ENCODE measurements at regions not wholly inside any gene's neighbourhood (a gene's known extent, or its start where the extent isn't known, plus 50 kb on each side); places are given as distances from the start of the nearest gene placed in this dataset.

GRCh38 chr1:232382671-232383070, 247.3 kb downstream of the SIPA1L2 start:
- no peak for TF ChIP-seq ARNTL (CRISPR knock-in tag; IDR thresholded peaks at IDR 0.05; ENCODE audit: borderline replicate concordance, low read depth)
- no peak for TF ChIP-seq CSRNP3 (CRISPR knock-in tag; IDR thresholded peaks at IDR 0.05)
- no peak for TF ChIP-seq TCF4 (CRISPR knock-in tag; IDR thresholded peaks at IDR 0.05; ENCODE audit: borderline replicate concordance)
- TF ChIP-seq CREB5 (CRISPR knock-in tag; IDR thresholded peaks at IDR 0.05; ENCODE audit: low read depth): no peak
- no peak for TF ChIP-seq ZNF565 (CRISPR knock-in tag; conservative IDR thresholded peaks at IDR 0.05; ENCODE audit: low read depth)
- TF ChIP-seq PATZ1 (CRISPR knock-in tag; IDR thresholded peaks at IDR 0.05; ENCODE audit: borderline replicate concordance): no peak
- no peak for TF ChIP-seq ZC3H10 (CRISPR knock-in tag; IDR thresholded peaks at IDR 0.05)
- no peak for TF ChIP-seq ZFP3 (CRISPR knock-in tag; IDR thresholded peaks at IDR 0.05)
- TF ChIP-seq TSHZ2 (CRISPR knock-in tag; IDR thresholded peaks at IDR 0.05): no peak
- TF ChIP-seq ZFP30 (CRISPR knock-in tag; IDR thresholded peaks at IDR 0.05): no peak
- no peak for TF ChIP-seq RARB (CRISPR knock-in tag; IDR thresholded peaks at IDR 0.05)
- no peak for TF ChIP-seq TOX (CRISPR knock-in tag; IDR thresholded peaks at IDR 0.05; ENCODE audit: borderline replicate concordance)
- no peak for TF ChIP-seq POU6F1 (CRISPR knock-in tag; IDR thresholded peaks at IDR 0.05; ENCODE audit: borderline replicate concordance, low read depth)
